ENCODE measurements at regions not wholly inside any gene's neighbourhood (a gene's known extent, or its start where the extent isn't known, plus 50 kb on each side); places are given as distances from the start of the nearest gene placed in this dataset.
A peak's percentile ranks its signal among the peaks of the same experiment; 100 is the strongest.

GRCh38 chr7:85620936-85621685 is 434.3 kb upstream of the SEMA3D start:
- no peak overlapping the region for H3K27ac ChIP-seq
- H3K9me3 ChIP-seq = no peaks in the 10 kb centered on the region; the same call in 2 of the 3 replicates
- no peak for TF ChIP-seq PBX3 (IDR thresholded peaks at IDR 0.05)
- no peak for TF ChIP-seq RARB (CRISPR knock-in tag; IDR thresholded peaks at IDR 0.05)
- no peak for TF ChIP-seq ELK1 (IDR thresholded peaks at IDR 0.05; ENCODE audit: low read depth, low read length)
- ChIA-PET CTCF (no interaction called here), POLR2A (no interaction called here)
- FAIRE-seq = no peak
- H3K4me2 ChIP-seq = peak overlapping the region; percentile 29; the same call in 2 of the 3 replicates
- no peak for ATAC-seq
- no peaks in the 10 kb centered on the region for H3K4me1 ChIP-seq
- DNase-seq (ENCODE audit: low read depth in 1 of 2, low spot score in 1 of 2) = no peak
- WGBS (ENCODE audit: missing lambda C conversion rate) = 11% methylated on average over 3 of the region's 3 CpGs
- H3K4me3 ChIP-seq = no peak overlapping the region

- Histone ChIP-seq H3K27ac (no peak overlapping the region), H3K4me1 (no peaks in the 10 kb centered on the region), H3K4me2 (no peak overlapping the region), H3K4me3 (no peak overlapping the region), H3K9me3 (no peaks in the 10 kb centered on the region; the same call in 2 of the 3 replicates)
- WGBS (ENCODE audit: missing lambda C conversion rate) = 63% methylated on average over 1 of the region's 1 CpG
- CTCF ChIA-PET = no interaction called here
- FAIRE-seq = no peak
- no peak for ATAC-seq
- no peak for TF ChIP-seq RNF2 (IDR thresholded peaks at IDR 0.05; ENCODE audit: borderline replicate concordance, low read depth)
- no peak for DNase-seq (ENCODE audit: low read depth in 1 of 2, low spot score in 1 of 2)
- POLR2A ChIA-PET = interaction anchor here (0.5 kb wide), 1 partner anchor 122 kb away, joined by 3 read pairs; no protein-coding TSS in a partner anchor
Measured at GRCh38 chr7:85619236-85619635, 432.4 kb upstream of the SEMA3D start.

GRCh38 chr7:85614684-85615083 is 427.8 kb upstream of the SEMA3D start:
- TF ChIP-seq EP300 (IDR thresholded peaks at IDR 0.05) = no peak
- 47% methylated on average over 3 of the region's 5 CpGs for WGBS (ENCODE audit: missing lambda C conversion rate)
- no peaks in the 10 kb centered on the region for H3K4me1 ChIP-seq

GRCh38 chr7:85612514-85612913 is 425.7 kb upstream of the SEMA3D start:
- no peak for TF ChIP-seq RAD21 (conservative IDR thresholded peaks at IDR 0.05 in 1 of 2, IDR thresholded peaks at IDR 0.05 in 1 of 2)
- TF ChIP-seq CHD2 (IDR thresholded peaks at IDR 0.05; ENCODE audit: low read length, partially characterized antibody) = no peak
- TF ChIP-seq MYC (IDR thresholded peaks at IDR 0.05; ENCODE audit: borderline replicate concordance, low read length) = no peak
- TF ChIP-seq USF2 (IDR thresholded peaks at IDR 0.05) = no peak
- TF ChIP-seq KDM1A (IDR thresholded peaks at IDR 0.05; ENCODE audit: low read depth) = no peak
- TF ChIP-seq EHF (CRISPR knock-in tag; IDR thresholded peaks at IDR 0.05) = no peak
- no peak for TF ChIP-seq MAFK (IDR thresholded peaks at IDR 0.05; ENCODE audit: partially characterized antibody)
- TF ChIP-seq JUNB (IDR thresholded peaks at IDR 0.05) = no peak
- TF ChIP-seq RNF2 (IDR thresholded peaks at IDR 0.05; ENCODE audit: borderline replicate concordance, low read depth) = no peak
- TF ChIP-seq HEYL (CRISPR knock-in tag; IDR thresholded peaks at IDR 0.05) = no peak
- TF ChIP-seq MAZ (IDR thresholded peaks at IDR 0.05; ENCODE audit: borderline replicate concordance, low read depth, low read length) = no peak
- FAIRE-seq = no peak
- POLR2A ChIA-PET = no interaction called here

More at GRCh38 chr7:85614684-85615083, 427.8 kb upstream of the SEMA3D start:
- ATAC-seq (no peak), DNase-seq (ENCODE audit: low read depth in 1 of 2, low spot score in 1 of 2) (no peak), FAIRE-seq (no peak)
- no peak overlapping the region for H3K4me3 ChIP-seq
- H3K27ac ChIP-seq = no peak overlapping the region
- POLR2A ChIA-PET = no interaction called here
- no peaks in the 10 kb centered on the region for H3K9me3 ChIP-seq
- H3K4me2 ChIP-seq = no peak overlapping the region
- CTCF ChIA-PET = no interaction called here

More at GRCh38 chr7:85612514-85612913, 425.7 kb upstream of the SEMA3D start:
- ATAC-seq (no peak), DNase-seq (ENCODE audit: low read depth in 1 of 2, low spot score in 1 of 2) (no peak)
- H3K9me3 ChIP-seq = no peaks in the 10 kb centered on the region
- H3K4me3 ChIP-seq = no peak overlapping the region
- CTCF ChIA-PET = no interaction called here
- H3K4me1 ChIP-seq = no peaks in the 10 kb centered on the region
- H3K4me2 ChIP-seq = no peak overlapping the region
- H3K27ac ChIP-seq = no peak overlapping the region

Measured in A549 (cell line).